HTR-8/SVneo (cell line): ENCODE measurements at regions not wholly inside any gene's neighbourhood (a gene's known extent, or its start where the extent isn't known, plus 50 kb on each side); places are given as distances from the start of the nearest gene placed in this dataset.
"Not testable (repeated sequence)": the region's sequence is repeated elsewhere in the genome, so short reads cannot be mapped to it uniquely, and the experiment has no call there.

Source experiments
- DNase-seq: peaks from one replicate; pipeline ENCODE4 v3.0.0; 2011; ENCODE audit warnings: low spot score, mixed read lengths; ENCODE audit not compliant: insufficient read length
- FAIRE-seq: peaks from 2 replicates; lab custom pipeline; 2011; peaks lifted over from hg19 to GRCh38; lab: Jason Lieb, UNC

DNA sequence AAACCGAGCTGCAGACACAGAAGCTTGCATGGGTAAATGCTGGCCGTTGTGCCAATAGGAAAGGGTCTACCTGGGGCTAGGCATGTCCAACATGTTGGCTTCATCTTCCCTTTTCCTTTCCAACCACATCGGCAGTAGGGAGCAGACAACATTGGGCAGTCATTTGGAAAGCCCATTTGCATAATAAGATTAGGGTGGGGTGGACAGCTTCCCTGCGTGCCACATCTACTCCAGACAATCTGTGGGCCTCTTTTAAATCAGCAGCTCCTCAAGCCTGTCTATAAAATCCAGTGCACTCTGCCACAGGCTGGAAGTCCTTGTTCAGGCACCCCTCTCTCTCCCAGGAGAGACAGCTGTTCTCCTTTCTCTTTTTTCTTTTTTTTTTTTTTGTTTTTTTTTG, 203.6 kb upstream of the KYNU start:
- no peak for DNase-seq
- no peak for FAIRE-seq

- DNase-seq (no peak), FAIRE-seq (no peak)
Measured at GRCh38 chr2:142672698-142673097, 204.8 kb upstream of the KYNU start.

GRCh38 chr2:142670362-142670761, 207.1 kb upstream of the KYNU start:
- no peak for FAIRE-seq
- no peak for DNase-seq

GRCh38 chr2:142668420-142668819, 209.0 kb upstream of the KYNU start:
- DNase-seq (no peak), FAIRE-seq (no peak)

GRCh38 chr2:142665241-142665640, 212.2 kb upstream of the KYNU start:
- DNase-seq (no peak), FAIRE-seq (no peak)

DNA sequence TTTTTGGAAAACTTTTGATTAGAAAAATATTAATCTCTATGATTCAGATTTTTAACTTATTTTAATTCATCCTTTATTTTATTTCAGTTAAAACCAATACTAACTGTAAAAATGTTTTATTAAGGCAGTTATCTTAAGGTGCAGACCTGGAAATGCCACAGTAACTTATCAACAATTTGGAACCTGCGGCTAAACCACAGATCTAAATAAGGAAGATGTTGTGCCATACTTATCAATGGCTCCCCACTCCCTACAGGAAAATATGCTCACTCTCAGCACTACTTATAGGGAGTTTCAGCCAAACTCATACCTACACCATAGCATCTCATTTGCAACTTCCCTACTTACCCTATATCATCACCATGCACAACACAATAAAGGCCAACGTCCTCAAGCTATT, 226.9 kb upstream of the KYNU start:
- DNase-seq = no peak
- FAIRE-seq = no peak

DNA sequence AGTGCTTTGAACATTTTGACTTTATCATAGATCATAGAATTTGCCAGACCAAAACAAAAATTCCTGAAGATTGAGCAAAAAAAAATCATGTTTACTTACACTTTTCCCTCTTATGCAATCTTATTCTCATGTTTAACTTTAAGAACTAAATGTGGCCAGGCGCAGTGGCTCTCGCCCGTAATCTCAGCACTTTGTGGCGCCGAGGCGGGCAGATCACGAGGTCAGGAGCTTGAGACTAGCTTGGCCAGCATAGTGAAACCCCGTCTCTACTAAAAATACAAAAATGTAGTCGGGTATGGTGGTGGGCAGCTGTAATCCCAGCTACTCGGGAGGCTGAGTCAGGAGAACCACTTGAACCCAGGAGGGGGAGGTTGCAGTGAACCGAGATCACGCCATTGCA, 227.9 kb upstream of the KYNU start:
- FAIRE-seq (no peak), DNase-seq (no peak)

DNA sequence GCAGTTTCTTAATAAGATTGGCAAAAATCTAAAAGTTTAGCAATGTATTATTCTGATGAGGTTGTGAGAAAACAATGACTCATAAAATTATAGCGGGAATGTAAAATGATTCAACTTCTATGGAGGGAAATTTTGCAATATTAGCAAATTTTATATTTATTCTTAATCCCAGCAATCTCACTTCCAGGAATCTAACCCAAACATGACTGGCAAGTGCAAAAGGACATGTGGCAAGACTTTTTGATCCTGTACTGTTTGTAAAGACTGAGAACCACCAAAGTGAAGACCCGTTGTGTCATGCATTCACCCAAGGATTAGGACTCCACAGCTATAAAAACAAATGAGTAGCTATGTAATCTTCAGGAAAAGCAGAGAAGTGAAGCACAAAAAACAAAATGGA, 234.8 kb upstream of the KYNU start:
- FAIRE-seq = no peak
- DNase-seq = no peak

DNA sequence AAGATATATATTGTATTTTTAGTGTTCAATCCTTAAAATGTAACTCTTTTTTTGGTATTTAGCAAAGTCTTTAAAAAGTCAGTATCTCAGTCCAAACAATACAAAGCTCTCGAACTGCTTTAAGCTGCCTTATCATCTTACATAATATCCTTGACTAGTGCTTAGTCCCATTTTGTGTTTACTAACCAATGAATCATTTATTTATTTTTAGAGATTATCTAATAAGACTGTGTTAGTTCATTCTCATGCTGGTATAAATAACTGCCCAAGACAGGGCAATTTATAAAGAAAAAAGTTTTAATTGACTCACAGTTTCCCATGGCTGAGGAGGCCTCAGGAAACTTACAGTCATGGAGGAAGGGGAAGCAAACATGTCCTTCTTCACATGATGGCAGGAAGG, 248.3 kb upstream of the KYNU start:
- DNase-seq = no peak
- FAIRE-seq = no peak

DNA sequence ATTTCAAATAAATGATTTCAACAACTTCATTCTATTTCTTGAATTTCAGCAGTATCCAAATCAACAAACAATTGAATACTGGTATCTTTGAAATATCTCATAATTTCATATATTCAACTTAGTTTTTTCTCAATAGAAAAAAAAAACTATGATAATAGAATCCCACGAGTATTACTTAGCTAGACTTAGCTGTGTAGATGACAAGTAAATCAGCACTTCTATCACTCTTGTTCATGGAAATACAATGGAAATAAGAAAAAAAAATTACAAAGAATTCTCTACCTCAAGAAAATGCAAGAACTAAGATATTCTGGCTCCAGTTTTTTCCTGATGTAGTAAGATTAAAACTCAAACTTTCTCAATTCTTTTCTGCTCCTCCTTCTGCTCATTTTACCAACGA, 256.2 kb upstream of the KYNU start:
- FAIRE-seq = no peak
- no peak for DNase-seq

DNA sequence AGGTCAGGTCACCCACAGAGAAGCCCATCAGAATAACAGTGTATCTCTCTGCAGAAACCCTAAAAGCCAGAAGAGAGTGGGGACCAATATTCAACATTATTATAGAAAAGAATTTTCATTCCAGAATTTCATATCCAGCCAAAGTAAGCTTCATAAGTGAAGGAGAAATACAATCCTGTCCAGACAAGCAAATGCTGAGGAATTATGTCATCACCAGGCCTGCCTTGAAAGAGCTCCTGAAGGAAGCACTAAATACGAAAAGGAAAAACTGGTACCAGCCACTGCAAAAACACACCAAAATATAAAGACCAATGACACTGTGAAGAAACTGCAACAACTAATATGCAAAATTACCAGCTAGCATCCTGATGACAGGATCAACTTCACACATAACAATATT, 260.0 kb upstream of the KYNU start:
- no peak for DNase-seq
- FAIRE-seq = no peak

DNA sequence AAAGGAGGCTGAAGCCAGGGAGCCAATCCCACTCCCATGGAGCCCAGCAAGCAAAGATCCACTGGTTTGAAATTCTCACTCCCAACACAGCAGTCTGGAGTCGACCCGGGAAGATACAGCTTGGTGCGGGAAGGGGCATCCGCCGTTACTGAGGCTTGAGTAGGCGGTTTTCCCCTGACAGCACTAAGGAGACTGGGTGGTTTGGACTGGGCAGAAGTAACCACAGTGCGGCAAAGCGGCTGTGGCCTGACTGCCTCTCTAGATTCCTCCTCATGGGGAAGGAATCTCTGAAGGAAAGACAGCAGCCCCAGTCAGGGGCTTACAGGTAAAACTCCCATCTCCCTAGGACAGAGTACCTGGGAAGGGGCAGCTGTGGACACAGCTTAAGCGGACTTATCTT, 261.6 kb upstream of the KYNU start:
- DNase-seq = no peak
- no peak for FAIRE-seq

- DNase-seq, FAIRE-seq: not testable (repeated sequence)
Measured at GRCh38 chr2:142613193-142613592, 264.3 kb upstream of the KYNU start.

DNA sequence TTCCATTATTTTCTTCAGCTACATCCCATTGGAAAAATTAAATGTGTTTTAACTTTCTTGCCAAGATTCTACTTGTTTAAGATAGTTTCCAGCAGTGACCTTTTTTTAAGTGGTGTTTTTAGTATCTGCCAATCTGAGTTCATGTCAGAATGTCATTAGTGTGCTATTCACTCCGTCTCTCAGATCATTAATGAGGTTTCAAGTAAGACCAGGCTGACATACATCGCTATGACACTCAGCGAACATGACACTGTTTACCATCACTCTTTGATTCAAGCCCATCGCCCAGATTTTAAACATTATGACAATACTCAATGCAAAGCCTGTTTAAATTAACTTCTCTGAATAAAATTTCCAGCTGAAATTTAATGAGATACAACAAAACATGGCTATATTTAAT, 272.0 kb upstream of the KYNU start:
- FAIRE-seq = no peak
- no peak for DNase-seq

GRCh38 chr2:142603759-142604158, 273.7 kb upstream of the KYNU start:
- FAIRE-seq (no peak), DNase-seq (no peak)

- no peak for DNase-seq
- no peak for FAIRE-seq
Measured at GRCh38 chr2:142602418-142602989, 275.0 kb upstream of the KYNU start.

GRCh38 chr2:142601794-142602193, 275.7 kb upstream of the KYNU start:
- DNase-seq = no peak
- no peak for FAIRE-seq

DNA sequence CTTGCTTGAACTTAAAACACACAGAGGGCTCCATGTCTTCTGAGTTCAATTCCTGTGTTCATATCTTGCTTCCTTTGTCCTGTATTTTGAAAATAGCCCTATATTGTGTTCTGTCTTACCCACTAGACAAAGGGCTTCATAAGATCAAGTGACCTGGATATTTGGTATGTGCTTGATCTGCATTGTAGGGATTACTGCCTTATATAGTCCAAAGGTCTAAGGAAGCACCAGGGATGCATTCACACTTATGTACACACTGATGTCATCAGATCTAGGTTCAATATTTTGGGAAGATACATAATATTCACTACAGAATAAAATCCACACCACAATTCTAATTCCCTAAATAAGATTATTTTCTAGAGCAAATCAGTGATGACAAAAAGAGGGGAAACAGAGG, 278.0 kb upstream of the KYNU start:
- no peak for FAIRE-seq
- DNase-seq = no peak

DNA sequence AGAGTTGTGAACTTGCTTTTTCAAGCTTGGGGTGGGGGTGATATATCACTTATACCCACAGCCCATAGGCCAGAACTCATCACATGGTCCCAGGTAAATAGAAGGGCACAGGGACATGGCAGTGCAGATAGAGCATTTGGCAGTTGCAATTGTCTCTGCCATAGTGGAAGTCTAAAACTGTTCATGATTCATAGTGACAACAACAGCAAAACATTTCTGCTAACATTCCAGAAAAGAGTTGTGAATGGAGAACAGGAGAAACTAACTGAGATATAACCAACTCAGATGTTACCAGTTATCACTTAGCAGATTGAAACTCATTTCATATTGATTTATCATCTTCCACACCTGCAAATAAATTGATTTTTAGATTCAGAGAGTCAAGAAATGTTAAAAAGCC, 278.6 kb upstream of the KYNU start:
- no peak for FAIRE-seq
- DNase-seq = no peak

DNA sequence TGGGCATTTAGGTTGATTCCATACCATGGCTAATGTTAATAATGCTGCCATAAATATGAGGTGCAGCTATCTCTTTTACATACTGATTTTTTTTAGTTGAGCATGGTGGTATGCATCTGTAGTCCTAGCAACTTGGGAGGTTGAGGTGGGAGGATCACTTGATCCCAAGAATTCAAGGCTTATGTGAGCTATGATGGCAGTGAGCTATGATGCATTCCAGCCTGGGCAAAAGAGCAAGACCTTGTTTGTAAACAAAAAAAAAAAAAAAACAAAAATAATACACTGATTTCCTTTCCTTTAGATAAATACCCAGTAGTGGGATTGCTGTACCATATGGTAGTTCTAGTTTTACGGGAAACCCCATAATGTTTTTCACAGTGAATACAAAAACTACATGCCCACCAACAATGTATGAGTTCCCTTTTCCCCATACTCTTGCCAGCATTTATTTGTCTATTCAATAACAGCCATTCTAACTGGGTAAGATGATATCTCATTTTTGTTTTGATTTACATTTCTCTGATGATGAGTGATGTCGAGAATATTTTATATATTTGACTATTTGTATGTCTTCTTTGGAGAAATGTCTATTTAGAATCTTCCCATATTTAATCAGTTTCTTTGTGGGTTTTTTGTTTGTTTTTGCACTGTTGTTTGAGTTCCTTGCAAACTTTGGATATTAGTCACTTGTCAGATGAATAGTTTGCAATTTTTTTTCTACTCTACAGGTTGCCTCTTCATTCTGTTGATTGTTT, 281.0 kb upstream of the KYNU start:
- DNase-seq (no peak), FAIRE-seq (no peak)

DNA sequence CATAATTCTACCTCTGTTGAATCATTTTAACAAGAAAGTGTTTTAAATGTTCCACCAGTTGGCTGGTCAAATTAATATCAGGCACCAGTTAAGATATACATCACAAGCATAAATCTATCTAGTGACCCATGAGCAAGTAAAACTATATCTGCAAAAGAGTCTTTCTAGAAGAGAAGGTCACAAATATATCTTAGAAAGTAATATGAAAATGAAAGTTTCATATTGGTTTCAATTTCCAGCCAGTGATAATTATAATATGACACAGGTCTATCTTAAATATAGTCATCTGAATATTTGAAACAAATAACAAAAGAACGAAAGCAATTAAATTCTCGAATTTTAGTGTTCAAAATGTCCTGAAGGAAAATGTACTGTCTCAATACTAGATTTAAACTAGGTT, 282.5 kb upstream of the KYNU start:
- FAIRE-seq (no peak), DNase-seq (no peak)

DNA sequence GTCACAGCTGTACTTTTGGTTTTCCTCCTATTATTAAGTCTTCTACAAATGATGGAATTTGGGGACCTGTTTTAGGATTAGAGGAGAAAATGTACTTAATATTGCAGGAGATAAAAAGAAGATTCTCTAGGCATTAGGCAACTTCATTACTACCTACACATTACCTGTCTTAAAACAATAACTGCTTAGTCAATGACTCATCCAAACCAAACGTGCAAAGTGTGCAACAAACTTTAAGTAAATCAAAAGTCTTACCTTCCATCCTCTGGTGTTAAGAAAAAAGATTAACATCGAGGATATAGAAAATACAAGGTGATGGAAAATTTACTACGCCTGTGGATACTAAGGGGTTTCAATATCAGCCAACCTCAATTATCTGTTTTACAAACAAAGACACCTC, 285.3 kb upstream of the KYNU start:
- DNase-seq = no peak
- no peak for FAIRE-seq
